IMR-90 (cell line): ENCODE measurements at regions not wholly inside any gene's neighbourhood (a gene's known extent, or its start where the extent isn't known, plus 50 kb on each side); places are given as distances from the start of the nearest gene placed in this dataset.

ENCODE experiments used
- CEBPB ChIP-seq: IDR thresholded peaks from 2 replicates; pipeline ENCODE4 v1.6.1; 2012; ENCODE audit warnings: low read depth, low read length, improper control_type of control experiment
- FOS ChIP-seq: fragments of 150-350 bp; IDR thresholded peaks from 2 replicates; pipeline ENCODE4 v1.6.1; 2016; ENCODE audit warnings: low read depth, low read length
- MAFK ChIP-seq: IDR thresholded peaks from 2 replicates; pipeline ENCODE4 v1.6.1; 2012; ENCODE audit warnings: low read depth, low read length, improper control_type of control experiment
- MAZ ChIP-seq: IDR thresholded peaks from 2 replicates; pipeline ENCODE4 v1.6.1; 2012; ENCODE audit warnings: low read depth, mild to moderate bottlenecking, low read length, improper control_type of control experiment, moderate library complexity, borderline replicate concordance
- MXI1 ChIP-seq: IDR thresholded peaks from 2 replicates; pipeline ENCODE4 v1.6.1; 2012; ENCODE audit warnings: low read depth, mild to moderate bottlenecking, low read length, moderate library complexity, borderline replicate concordance
- POLR2A ChIP-seq: IDR thresholded peaks from 2 replicates; pipeline ENCODE4 v1.6.1; 2012; ENCODE audit warnings: mild to moderate bottlenecking, low read depth, low read length
- RAD21 ChIP-seq: IDR thresholded peaks from 2 replicates; pipeline ENCODE4 v1.6.1; 2012; ENCODE audit warnings: low read length, improper control_type of control experiment
- RCOR1 ChIP-seq: IDR thresholded peaks from 2 replicates; pipeline ENCODE4 v1.6.1; 2012; ENCODE audit warnings: mild to moderate bottlenecking, low read length, improper control_type of control experiment; ENCODE audit not compliant: insufficient replicate concordance
- RFX5 ChIP-seq: IDR thresholded peaks from 2 replicates; pipeline ENCODE4 v1.8.0; 2012; ENCODE audit warnings: low read depth, mild to moderate bottlenecking, low read length, moderate library complexity
- SMC3 ChIP-seq: fragments of 150-350 bp; IDR thresholded peaks from 2 replicates; pipeline ENCODE4 v1.6.1; 2016; ENCODE audit warnings: low read depth, mild to moderate bottlenecking, antibody characterized with exemption, low read length, moderate library complexity
- TF ChIP-seq, protein P1 (sequence below): conservative IDR thresholded peaks from 2 replicates; pipeline ENCODE4 v1.5.1; 2012; ENCODE audit warnings: mild to moderate bottlenecking, low read depth, low read length, improper control_type of control experiment

DNA sequence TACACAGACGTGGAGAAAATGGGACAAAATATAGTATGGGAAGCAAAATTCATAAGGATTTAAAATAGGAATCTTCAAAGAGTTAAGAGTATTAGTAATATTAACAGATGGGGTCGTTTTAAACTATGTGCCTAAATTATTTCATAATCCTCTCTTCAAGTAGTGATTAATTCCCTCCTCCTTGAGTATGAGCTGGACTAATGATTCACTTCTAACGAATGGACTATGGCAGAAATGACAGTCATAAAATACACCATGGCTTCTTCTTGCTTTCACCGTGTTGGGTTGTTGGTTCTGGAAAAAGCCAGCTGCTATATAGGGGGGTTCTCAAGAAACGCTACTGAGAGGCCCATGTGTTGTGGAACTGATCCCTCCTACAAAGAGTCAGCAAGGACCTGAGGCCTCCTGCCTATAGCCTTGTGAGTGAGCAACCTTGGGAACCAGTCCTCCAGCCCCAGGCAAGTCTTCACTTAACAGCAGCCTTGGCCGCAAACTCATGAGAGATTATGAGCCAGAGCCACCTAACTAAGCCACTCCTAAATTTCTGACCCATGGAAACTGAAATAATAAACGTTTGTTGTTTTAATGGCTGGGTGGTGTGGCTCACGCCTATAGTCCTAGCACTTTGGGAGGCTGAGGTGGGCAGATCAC lies 64.8 kb upstream of the ABHD2 start:
- TF ChIP-seq, protein P1, sequence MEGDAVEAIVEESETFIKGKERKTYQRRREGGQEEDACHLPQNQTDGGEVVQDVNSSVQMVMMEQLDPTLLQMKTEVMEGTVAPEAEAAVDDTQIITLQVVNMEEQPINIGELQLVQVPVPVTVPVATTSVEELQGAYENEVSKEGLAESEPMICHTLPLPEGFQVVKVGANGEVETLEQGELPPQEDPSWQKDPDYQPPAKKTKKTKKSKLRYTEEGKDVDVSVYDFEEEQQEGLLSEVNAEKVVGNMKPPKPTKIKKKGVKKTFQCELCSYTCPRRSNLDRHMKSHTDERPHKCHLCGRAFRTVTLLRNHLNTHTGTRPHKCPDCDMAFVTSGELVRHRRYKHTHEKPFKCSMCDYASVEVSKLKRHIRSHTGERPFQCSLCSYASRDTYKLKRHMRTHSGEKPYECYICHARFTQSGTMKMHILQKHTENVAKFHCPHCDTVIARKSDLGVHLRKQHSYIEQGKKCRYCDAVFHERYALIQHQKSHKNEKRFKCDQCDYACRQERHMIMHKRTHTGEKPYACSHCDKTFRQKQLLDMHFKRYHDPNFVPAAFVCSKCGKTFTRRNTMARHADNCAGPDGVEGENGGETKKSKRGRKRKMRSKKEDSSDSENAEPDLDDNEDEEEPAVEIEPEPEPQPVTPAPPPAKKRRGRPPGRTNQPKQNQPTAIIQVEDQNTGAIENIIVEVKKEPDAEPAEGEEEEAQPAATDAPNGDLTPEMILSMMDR, result no peak
- TF ChIP-seq RCOR1 (no peak), SMC3 (no peak), POLR2A (no peak), MAZ (no peak), RAD21 (no peak), FOS (no peak), MAFK (no peak), CEBPB (no peak), MXI1 (no peak), RFX5 (no peak)
